GM21717 (cell line): ENCODE measurements at regions not wholly inside any gene's neighbourhood (a gene's known extent, or its start where the extent isn't known, plus 50 kb on each side); places are given as distances from the start of the nearest gene placed in this dataset.
"Not testable (repeated sequence)": the region's sequence is repeated elsewhere in the genome, so short reads cannot be mapped to it uniquely, and the experiment has no call there.

Experiments used
- ATAC-seq: cut with Tn5 transposase; IDR thresholded peaks from one replicate; pipeline ENCODE4 v1.9.1; 2021; ENCODE audit warnings: mild to moderate bottlenecking, moderate library complexity; ENCODE audit not compliant: unreplicated experiment

GRCh38 chr20:36082315-36082915, 72.1 kb upstream of the EPB41L1 start:
- no peak for ATAC-seq

DNA sequence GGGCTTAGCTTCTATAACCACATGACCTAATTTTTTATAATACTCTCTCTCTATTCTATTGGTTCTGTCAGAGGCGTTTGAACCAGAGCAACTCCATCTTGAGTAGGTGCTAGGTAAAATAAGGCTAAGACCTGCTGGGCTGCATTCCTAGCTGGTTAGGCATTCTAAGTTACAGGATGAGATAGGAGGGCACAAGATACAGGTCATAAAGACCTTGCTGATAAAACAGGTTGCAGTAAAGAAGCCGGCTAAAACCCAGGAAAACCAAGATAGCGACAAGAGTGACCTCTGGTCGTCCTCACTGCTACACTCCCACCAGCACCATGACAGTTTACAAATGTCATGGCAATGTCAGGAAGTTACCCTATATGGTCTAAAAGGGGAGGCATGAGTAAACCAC, 71.3 kb upstream of the EPB41L1 start:
- ATAC-seq, result not testable (repeated sequence)

- no peak for ATAC-seq
These were observed 70.2 kb upstream of the EPB41L1 start for GRCh38 chr20:36084356-36084755.

DNA sequence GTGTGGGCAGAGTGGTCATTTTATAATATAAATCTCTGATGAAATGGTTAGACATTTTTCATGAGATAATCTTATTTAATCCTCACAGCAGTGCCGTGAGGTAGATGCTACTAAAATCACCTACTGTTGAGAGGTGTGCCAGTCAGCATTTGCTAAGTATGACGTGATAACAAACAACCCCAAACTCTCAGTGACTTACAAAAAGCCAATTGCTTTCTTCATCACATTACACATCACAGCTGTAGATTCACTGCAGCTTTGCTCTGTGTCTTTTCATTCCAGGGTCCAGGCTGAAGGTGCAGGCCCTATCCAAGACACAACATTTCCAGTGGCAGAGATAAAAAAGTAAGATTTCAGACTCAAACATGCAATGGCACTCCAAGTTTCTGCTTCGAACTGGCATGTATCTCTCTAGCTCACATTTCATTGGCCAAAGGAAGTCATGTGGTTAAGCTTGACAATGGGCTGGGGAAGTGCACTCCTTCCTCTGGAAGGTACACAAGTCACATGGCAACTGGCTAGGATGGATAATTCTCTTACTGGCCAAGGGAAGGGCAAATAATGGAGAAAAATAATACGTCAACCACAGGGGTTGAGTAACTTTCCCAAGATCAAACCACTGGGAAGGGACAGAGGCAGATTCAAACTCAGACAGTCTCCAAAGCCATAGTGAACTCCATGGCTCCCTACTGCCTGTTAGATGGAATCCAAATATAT, 69.5 kb upstream of the EPB41L1 start:
- ATAC-seq, result no peak

DNA sequence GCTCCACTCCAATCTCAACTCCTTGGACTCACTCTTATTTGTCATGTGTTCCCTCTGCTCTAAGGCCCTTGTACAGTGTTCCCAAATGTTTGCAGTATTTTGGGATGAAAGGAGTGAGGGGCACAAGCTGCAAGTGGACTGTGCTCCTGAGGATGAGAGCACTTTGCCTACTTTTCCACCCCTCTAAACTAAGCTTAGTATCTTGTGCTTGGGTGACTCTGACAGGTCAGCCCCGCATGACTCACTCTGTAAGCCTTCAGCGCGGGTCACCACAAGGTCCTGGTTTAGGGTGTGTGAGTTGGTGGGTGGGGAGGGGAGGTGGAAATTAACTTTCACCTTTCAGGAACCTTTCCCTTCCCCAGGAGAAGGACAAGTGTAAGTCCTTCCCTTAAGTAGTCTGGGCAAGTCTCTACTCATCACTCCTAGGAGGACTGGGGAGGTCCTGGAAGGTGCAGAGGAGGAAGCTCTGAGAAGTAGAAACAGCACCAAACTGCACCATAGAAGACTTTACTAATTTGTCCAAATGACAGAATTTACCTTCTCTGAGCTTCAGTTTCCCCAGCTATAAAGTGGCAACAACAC, 68.8 kb upstream of the EPB41L1 start:
- ATAC-seq, result no peak

DNA sequence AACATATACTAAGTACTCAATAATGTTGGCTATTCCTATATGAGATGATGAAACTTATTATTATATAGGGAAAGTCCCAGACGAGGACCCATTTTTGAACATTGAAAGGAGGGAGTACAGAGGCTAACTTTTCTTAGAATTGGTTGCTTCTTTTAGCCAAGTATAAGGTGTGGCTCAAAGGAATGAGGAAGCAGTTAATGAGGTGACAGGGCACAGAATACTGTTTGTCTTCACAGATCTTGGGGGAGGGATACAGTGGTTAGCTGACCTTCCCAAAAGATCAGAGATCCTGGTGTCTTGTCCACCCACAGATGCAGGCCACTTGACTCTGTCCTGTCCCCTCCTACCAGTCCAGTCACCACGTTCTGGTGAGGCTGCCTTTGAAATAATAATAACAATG, 67.8 kb upstream of the EPB41L1 start:
- no peak for ATAC-seq

GRCh38 chr20:36090223-36090622, 64.3 kb upstream of the EPB41L1 start:
- no peak for ATAC-seq

DNA sequence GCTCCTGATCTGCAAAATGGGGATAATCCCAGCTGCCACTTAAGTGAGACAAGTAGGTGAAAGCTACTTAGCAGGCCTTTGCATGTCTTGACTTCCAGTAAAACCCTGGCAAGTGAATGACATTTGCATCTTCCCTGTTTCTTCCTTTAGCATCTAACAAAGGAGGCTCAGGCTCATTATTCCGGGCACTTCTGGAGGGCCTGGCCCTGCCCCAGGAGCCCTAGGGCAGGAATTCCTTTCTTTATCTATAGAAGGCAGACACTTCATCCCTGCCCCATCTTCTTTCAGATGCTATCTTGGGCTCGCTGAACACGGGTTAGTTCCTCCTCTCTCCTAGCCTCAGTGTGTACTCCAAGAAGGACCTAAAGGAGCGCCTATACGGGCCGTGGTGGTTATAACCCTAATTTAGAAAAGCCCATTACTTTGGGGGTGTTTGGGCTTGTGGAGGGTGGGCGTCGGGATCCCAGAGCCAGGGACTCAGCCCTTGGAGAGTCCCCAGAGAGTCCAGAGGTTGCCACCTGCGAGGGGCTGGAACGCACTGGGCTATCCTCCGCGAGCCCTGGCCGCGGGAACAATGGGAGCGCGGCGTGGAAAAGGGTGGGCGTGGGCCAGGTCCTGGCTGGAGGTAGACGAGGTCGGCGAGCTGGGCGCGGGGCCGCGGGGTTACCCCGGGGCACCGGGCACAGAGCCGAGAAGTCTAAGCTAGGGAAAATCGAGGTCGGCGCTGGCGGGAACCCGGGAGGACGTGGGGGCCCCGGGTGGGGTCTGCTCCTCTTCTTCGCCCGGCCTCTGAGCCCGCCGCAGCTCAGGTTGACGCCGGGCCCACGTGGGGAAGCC, 62.8 kb upstream of the EPB41L1 start:
- ATAC-seq, result no peak

GRCh38 chr20:36092398-36093024, 62.0 kb upstream of the EPB41L1 start:
- ATAC-seq, result no peak

DNA sequence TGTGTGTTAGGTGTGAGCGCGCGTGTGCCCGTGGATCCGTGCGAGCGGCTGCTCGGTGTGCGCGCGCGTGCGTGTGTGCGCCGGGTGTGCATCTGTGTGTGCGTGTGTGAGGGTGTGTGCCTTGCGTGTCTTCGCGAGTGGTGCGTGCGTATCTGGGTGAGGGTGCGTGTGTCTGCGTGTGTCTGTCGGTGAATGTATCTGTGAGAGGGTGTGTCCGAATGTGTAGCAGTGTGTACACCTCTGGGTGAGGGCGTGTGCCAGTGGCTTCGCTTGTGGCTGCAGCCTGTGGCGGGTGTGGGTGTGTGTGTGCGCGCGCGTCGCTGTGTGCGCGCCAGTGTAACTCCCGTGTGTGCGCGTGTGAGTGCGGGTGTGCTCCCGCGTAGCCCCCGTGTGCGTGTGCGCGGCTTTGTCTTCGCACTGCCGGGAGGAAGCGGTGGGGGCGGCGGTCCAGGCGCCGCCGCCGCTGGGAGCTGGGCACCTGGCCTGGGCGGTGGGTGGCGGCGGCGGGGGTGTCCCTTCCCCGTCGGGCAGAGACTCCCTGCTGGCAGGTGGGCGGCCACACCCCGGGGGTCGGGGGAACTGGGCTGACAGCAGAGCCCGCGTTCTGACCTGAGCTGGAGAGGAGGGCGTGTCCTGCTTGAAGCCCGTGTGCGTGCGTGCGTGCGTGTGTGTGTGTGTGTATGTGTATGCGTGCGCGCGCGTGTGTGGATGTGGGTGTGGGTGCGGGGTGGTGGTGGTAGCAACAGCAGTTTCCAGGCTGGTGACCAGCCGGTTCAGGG, 61.3 kb upstream of the EPB41L1 start:
- ATAC-seq, result no peak

DNA sequence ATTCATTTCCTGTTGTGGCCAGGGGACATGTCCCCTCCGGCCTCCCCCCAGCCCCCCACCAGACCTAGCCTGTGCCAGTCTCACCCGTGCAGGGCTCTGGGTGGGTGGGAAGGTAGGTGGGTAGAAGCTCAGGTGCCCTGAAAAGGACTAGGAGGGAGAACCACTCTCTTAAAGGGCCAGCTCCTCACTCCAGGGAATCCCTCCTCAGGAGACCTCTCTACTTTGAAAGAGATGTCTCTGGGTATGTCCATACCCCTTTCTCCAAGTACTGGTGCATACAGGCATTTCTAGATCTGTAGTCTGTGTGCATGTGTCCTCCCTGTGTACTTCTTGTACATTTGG, 60.8 kb upstream of the EPB41L1 start:
- no peak for ATAC-seq

- no peak for ATAC-seq
These were observed 60.0 kb upstream of the EPB41L1 start for GRCh38 chr20:36094497-36094896.

DNA sequence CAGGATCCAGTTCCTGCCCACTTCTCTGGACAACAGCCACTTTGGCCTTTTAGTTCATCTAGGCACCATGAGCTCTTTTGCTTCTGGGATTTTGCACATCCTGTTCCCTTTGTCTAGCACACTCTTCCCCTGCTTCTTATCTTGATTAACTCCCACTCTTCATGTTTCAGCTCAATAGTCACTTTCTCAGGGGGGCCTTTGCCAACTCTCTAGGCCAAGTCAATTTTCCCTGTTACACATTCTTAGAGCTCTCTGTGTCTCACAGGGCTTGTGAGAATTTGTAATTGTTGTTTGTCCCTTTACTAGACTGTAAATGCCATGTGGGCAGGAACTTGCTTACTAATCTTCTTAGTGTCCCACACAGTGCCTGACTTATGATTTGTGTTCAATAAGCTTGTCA, 58.1 kb upstream of the EPB41L1 start:
- no peak for ATAC-seq

DNA sequence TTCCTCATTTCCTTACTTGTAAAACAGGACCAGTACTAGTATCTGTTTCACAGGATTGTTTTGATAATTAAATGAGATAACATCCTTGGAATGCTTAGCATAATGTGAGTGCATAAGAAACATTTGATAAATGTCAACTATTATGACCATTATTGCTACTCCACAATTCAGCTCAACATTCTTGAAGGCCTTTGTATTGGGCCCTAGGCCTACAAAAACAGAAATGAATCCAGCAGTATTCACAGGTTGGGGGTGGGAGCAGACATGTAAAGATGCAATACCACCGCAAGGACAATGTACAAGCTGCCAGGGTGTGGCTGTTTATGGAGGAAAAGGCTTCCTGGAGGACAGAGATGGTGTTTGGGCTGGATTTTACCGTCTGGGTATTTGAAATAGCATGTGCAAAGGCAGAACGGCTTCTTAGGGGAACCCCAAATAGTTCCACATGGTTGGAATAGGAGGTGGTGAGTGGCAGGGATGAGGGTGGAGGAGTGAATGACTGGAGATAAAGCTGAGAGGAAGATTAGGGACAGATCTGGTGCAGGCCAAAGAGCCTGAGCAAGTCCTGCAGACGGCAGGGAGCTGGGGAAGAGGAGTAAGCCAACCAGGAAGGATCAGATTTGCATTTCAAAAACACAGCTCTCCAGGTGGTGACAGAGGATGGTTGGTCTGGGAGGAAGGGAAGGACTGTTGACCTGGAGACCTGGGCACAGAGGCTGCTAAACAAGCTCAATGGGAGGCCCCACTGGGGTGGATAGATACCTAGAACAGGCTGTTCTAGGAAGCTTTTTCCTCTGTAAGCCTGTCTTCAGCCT, 57.0 kb upstream of the EPB41L1 start:
- no peak for ATAC-seq

GRCh38 chr20:36098364-36098763, 56.2 kb upstream of the EPB41L1 start:
- peak; percentile 67 for ATAC-seq

DNA sequence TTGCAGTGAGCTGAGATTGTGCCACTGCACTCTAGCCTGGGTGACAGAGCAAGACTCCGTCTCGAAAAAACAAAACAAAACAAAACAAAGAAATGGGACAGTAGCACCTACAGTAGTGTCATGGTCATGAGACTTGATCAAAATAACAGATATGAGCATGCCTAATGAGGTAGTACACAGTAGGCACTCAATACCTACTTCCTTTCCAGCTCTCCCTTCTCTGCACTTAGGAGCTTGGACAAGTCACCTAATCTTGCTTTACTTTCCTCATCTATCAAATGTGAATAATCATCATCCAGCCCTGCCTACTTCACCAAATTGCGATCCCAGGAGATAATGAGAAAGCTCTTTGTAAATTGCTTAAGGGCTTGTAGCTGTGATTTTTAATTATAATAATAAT, 55.4 kb upstream of the EPB41L1 start:
- no peak for ATAC-seq

DNA sequence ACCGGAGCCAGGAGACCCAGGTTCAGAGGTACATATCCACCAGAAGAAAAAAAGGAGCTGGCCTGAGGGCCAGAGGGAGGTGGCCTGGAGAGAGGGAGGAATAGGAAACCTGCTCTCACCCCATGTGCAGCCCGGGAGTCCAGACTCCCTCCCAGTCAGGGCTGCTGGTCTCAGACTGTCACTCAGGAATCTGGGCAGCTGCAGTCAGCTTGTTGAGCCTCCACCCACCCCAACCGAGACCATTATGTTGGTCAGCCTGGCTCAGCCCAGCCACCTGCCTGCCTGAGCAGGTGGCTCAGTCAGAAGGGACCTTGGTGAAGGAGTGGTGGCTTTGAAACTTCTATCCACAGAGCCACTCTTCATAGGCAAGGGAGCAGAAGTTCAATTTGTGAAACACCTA, 53.3 kb upstream of the EPB41L1 start:
- ATAC-seq, result no peak

GRCh38 chr20:36102306-36102705, 52.2 kb upstream of the EPB41L1 start:
- ATAC-seq, result no peak

DNA sequence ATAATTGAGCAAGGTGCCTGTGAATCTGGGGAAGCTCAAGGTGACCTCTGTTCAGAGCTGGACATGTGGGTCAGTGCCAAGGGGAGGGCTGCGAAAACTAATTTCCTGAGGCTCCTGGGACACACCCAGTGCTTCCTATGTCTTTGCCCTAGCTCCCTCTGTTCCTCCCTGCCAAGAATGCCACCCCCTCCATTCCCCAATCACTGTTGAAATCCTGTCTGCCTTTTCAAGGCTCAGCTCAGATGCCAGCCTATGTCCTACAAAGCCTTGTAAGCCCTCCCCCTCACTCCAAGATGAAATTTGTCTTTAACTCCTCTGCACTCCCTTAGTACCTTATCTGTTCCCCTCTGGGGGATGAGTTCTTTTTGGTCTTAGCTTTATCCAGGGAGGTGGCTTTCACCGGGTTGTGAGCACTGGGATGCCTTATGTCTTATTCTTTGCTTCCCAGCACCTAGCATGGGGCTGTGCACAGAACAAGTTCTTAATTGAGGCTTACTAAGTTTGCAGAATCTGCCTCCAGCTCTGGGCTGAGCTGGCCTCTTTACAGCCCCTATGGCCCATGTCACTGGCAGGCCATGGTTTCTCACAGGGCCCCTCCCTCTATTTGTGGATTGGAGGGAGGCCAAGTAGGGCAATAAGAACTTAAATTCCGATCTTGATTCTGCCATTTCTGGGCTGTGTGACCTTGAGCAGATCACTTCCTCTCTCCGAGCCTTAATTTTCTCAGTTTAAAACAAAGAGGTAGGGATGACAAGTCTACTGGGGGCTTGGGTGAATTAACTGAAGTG, 51.5 kb upstream of the EPB41L1 start:
- ATAC-seq, result no peak
